ENCODE measurements at regions not wholly inside any gene's neighbourhood (a gene's known extent, or its start where the extent isn't known, plus 50 kb on each side); places are given as distances from the start of the nearest gene placed in this dataset.

- no peak overlapping the region for H3K4me3 ChIP-seq (ENCODE audit: low read length)
- no peak overlapping the region for H3K27ac ChIP-seq (ENCODE audit: low read length)
- no peaks in the 10 kb centered on the region for H3K27me3 ChIP-seq (ENCODE audit: control insufficient read depth, insufficient read depth, low read length)
- H3K4me1 ChIP-seq (ENCODE audit: control insufficient read depth, low read depth, low read length), result peaks cover 25% of the 10 kb centered on the region
- no peak overlapping the region for H3K9ac ChIP-seq (ENCODE audit: low read length)
- H3K9me3 ChIP-seq (ENCODE audit: control insufficient read depth, low read depth, low read length), result no peaks in the 10 kb centered on the region
- no peaks in the 10 kb centered on the region for H3K36me3 ChIP-seq (ENCODE audit: control insufficient read depth, low read depth, low read length)
These were observed 139.4 kb upstream of the PFN2 start for GRCh38 chr3:150110097-150110496.

GRCh38 chr3:150107429-150108175 is 136.9 kb upstream of the PFN2 start:
- Histone ChIP-seq H3K27me3 (ENCODE audit: control insufficient read depth, insufficient read depth, low read length) (no peaks in the 10 kb centered on the region), H3K36me3 (ENCODE audit: control insufficient read depth, low read depth, low read length) (no peaks in the 10 kb centered on the region), H3K27ac (ENCODE audit: low read length) (no peak overlapping the region), H3K4me1 (ENCODE audit: control insufficient read depth, low read depth, low read length) (peaks cover 22% of the 10 kb centered on the region), H3K4me3 (ENCODE audit: low read length) (no peak overlapping the region), H3K9me3 (ENCODE audit: control insufficient read depth, low read depth, low read length) (no peaks in the 10 kb centered on the region), H3K9ac (ENCODE audit: low read length) (no peak overlapping the region)

- no peak overlapping the region for H3K9ac ChIP-seq (ENCODE audit: low read length)
- peaks cover 22% of the 10 kb centered on the region for H3K4me1 ChIP-seq (ENCODE audit: control insufficient read depth, low read depth, low read length)
- H3K27ac ChIP-seq (ENCODE audit: low read length), result no peak overlapping the region
These were observed 136.2 kb upstream of the PFN2 start for GRCh38 chr3:150106740-150107428.

GRCh38 chr3:150105886-150106612 is 135.4 kb upstream of the PFN2 start:
- H3K9me3 ChIP-seq (ENCODE audit: control insufficient read depth, low read depth, low read length), result no peaks in the 10 kb centered on the region
- H3K4me3 ChIP-seq (ENCODE audit: low read length), result no peak overlapping the region
- H3K27me3 ChIP-seq (ENCODE audit: control insufficient read depth, insufficient read depth, low read length), result no peaks in the 10 kb centered on the region
- peaks cover 22% of the 10 kb centered on the region for H3K4me1 ChIP-seq (ENCODE audit: control insufficient read depth, low read depth, low read length)
- no peaks in the 10 kb centered on the region for H3K36me3 ChIP-seq (ENCODE audit: control insufficient read depth, low read depth, low read length)
- H3K9ac ChIP-seq (ENCODE audit: low read length), result no peak overlapping the region
- H3K27ac ChIP-seq (ENCODE audit: low read length), result no peak overlapping the region

More at GRCh38 chr3:150106740-150107428, 136.2 kb upstream of the PFN2 start:
- Histone ChIP-seq H3K36me3 (ENCODE audit: control insufficient read depth, low read depth, low read length) (no peaks in the 10 kb centered on the region), H3K27me3 (ENCODE audit: control insufficient read depth, insufficient read depth, low read length) (no peaks in the 10 kb centered on the region), H3K9me3 (ENCODE audit: control insufficient read depth, low read depth, low read length) (no peaks in the 10 kb centered on the region), H3K4me3 (ENCODE audit: low read length) (no peak overlapping the region)

- Histone ChIP-seq H3K9me3 (ENCODE audit: control insufficient read depth, low read depth, low read length) (no peaks in the 10 kb centered on the region), H3K27ac (ENCODE audit: low read length) (no peak overlapping the region), H3K27me3 (ENCODE audit: control insufficient read depth, insufficient read depth, low read length) (no peaks in the 10 kb centered on the region), H3K4me1 (ENCODE audit: control insufficient read depth, low read depth, low read length) (peaks cover 22% of the 10 kb centered on the region), H3K4me3 (ENCODE audit: low read length) (no peak overlapping the region), H3K9ac (ENCODE audit: low read length) (no peak overlapping the region), H3K36me3 (ENCODE audit: control insufficient read depth, low read depth, low read length) (no peaks in the 10 kb centered on the region)
These were observed 134.3 kb upstream of the PFN2 start for GRCh38 chr3:150105025-150105424.

- no peak overlapping the region for H3K9ac ChIP-seq (ENCODE audit: low read length)
- H3K27me3 ChIP-seq (ENCODE audit: control insufficient read depth, insufficient read depth, low read length), result no peaks in the 10 kb centered on the region
- no peaks in the 10 kb centered on the region for H3K9me3 ChIP-seq (ENCODE audit: control insufficient read depth, low read depth, low read length)
- no peak overlapping the region for H3K4me3 ChIP-seq (ENCODE audit: low read length)
- no peaks in the 10 kb centered on the region for H3K36me3 ChIP-seq (ENCODE audit: control insufficient read depth, low read depth, low read length)
- no peak overlapping the region for H3K27ac ChIP-seq (ENCODE audit: low read length)
- peaks cover 22% of the 10 kb centered on the region for H3K4me1 ChIP-seq (ENCODE audit: control insufficient read depth, low read depth, low read length)
These were observed 133.9 kb upstream of the PFN2 start for GRCh38 chr3:150104564-150104963.

DNA sequence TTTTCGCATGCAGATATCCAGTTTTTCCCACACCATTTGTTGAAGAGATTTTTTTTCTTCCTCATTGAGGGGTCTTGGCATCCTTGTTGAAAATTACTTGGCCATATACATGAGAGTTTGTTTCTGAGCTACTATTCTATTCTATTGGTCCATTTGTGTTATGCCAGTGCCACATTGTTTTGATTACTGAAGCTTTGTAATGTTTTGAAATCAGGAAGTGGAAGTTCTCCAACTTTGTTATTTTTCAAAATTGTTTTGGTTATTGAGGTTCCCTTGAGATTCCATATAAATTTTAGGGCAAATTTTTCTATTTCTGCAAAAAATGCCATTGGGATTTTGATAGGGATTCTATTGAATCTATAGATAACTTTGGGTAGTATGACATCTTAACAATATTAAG is 130.3 kb upstream of the PFN2 start:
- Histone ChIP-seq H3K4me1 (ENCODE audit: control insufficient read depth, low read depth, low read length) (peaks cover 22% of the 10 kb centered on the region), H3K27ac (ENCODE audit: low read length) (no peak overlapping the region), H3K27me3 (ENCODE audit: control insufficient read depth, insufficient read depth, low read length) (no peaks in the 10 kb centered on the region)

DNA sequence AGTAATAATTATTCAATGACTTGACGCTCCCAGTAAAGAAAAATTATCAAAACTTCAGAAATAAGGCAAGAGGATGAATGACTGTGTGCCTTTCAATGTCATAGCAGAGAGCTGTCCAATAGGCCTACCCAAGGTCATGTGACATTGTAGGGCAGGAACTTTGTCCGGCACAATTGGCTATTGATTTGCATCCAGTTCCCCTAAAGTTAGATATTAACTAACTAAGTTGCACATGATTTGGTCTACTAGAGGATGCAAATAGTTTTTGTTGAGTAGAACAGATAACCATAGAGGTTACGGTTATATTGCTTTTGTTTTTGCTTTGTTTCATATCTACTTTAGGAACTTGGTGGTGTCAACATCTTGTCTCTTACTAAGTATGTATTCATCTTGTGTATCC is 127.9 kb upstream of the PFN2 start:
- no peak overlapping the region for H3K27ac ChIP-seq (ENCODE audit: low read length)
- no peak overlapping the region for H3K4me3 ChIP-seq (ENCODE audit: low read length)
- H3K4me1 ChIP-seq (ENCODE audit: control insufficient read depth, low read depth, low read length), result peaks cover 21% of the 10 kb centered on the region
- H3K9me3 ChIP-seq (ENCODE audit: control insufficient read depth, low read depth, low read length), result no peaks in the 10 kb centered on the region
- no peak overlapping the region for H3K9ac ChIP-seq (ENCODE audit: low read length)
- H3K36me3 ChIP-seq (ENCODE audit: control insufficient read depth, low read depth, low read length), result no peaks in the 10 kb centered on the region
- H3K27me3 ChIP-seq (ENCODE audit: control insufficient read depth, insufficient read depth, low read length), result no peaks in the 10 kb centered on the region

More for the DNA sequence above, 130.3 kb upstream of the PFN2 start:
- Histone ChIP-seq H3K4me3 (ENCODE audit: low read length) (no peak overlapping the region), H3K9me3 (ENCODE audit: control insufficient read depth, low read depth, low read length) (no peaks in the 10 kb centered on the region), H3K9ac (ENCODE audit: low read length) (no peak overlapping the region), H3K36me3 (ENCODE audit: control insufficient read depth, low read depth, low read length) (no peaks in the 10 kb centered on the region)

DNA sequence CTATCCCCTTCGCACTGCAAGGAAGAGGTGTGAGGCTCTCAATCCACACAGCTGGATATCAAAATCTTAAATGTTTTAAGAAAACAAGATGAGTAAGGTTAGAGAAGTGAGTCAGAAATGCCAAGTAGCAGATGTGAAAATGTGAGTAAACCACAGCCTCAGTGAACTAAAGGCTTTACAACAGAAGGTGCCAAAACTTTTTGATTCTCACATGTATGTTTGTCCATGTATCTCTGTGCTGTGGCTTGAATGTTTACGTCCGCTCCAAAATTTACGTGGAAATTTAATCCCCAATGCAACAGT is 126.8 kb upstream of the PFN2 start:
- H3K4me1 ChIP-seq (ENCODE audit: control insufficient read depth, low read depth, low read length), result peaks cover 21% of the 10 kb centered on the region
- no peak overlapping the region for H3K9ac ChIP-seq (ENCODE audit: low read length)
- no peak overlapping the region for H3K4me3 ChIP-seq (ENCODE audit: low read length)
- no peaks in the 10 kb centered on the region for H3K27me3 ChIP-seq (ENCODE audit: control insufficient read depth, insufficient read depth, low read length)
- H3K27ac ChIP-seq (ENCODE audit: low read length), result no peak overlapping the region
- no peaks in the 10 kb centered on the region for H3K36me3 ChIP-seq (ENCODE audit: control insufficient read depth, low read depth, low read length)
- H3K9me3 ChIP-seq (ENCODE audit: control insufficient read depth, low read depth, low read length), result no peaks in the 10 kb centered on the region

- Histone ChIP-seq H3K27me3 (ENCODE audit: control insufficient read depth, insufficient read depth, low read length) (no peaks in the 10 kb centered on the region), H3K4me1 (ENCODE audit: control insufficient read depth, low read depth, low read length) (peaks cover 21% of the 10 kb centered on the region), H3K4me3 (ENCODE audit: low read length) (peak overlapping the region; percentile 15), H3K36me3 (ENCODE audit: control insufficient read depth, low read depth, low read length) (no peaks in the 10 kb centered on the region), H3K27ac (ENCODE audit: low read length) (no peak overlapping the region), H3K9ac (ENCODE audit: low read length) (peak overlapping the region; percentile 46), H3K9me3 (ENCODE audit: control insufficient read depth, low read depth, low read length) (no peaks in the 10 kb centered on the region)
These were observed 126.2 kb upstream of the PFN2 start for GRCh38 chr3:150096700-150097587.
